Activated CD4-positive, alpha-beta T cell treated with anti-CD3 and anti-CD28 coated beads, Interleukin-2, amount 50 U/mL, for 48 hours (primary cell): ENCODE measurements at regions not wholly inside any gene's neighbourhood (a gene's known extent, or its start where the extent isn't known, plus 50 kb on each side); places are given as distances from the start of the nearest gene placed in this dataset.

Experiments used
- DNase-seq, 2 experiments: peaks; one replicate each; pipeline ENCODE4 v3.0.0-alpha.2; 2020

GRCh38 chr15:69530991-69531664, 78.5 kb downstream of the RPLP1 start:
- DNase-seq, result no peak

GRCh38 chr15:69531665-69532027, 79.0 kb downstream of the RPLP1 start:
- DNase-seq, result no peak

- no peak for DNase-seq
These were observed 79.4 kb downstream of the RPLP1 start for GRCh38 chr15:69532066-69532465.

GRCh38 chr15:69532856-69533255, 80.2 kb downstream of the RPLP1 start:
- no peak for DNase-seq

- no peak for DNase-seq
These were observed 80.9 kb downstream of the RPLP1 start for GRCh38 chr15:69533522-69533921.

GRCh38 chr15:69535101-69535638, 82.6 kb downstream of the RPLP1 start:
- DNase-seq, result no peak

- DNase-seq, result no peak
These were observed 83.4 kb downstream of the RPLP1 start for GRCh38 chr15:69535998-69536397.

- no peak for DNase-seq
These were observed 84.3 kb downstream of the RPLP1 start for GRCh38 chr15:69536726-69537512.

- DNase-seq, result no peak
These were observed 85.3 kb downstream of the RPLP1 start for GRCh38 chr15:69537901-69538300.

- no peak for DNase-seq
These were observed 85.8 kb downstream of the RPLP1 start for GRCh38 chr15:69538379-69538778.

GRCh38 chr15:69539345-69539744, 86.7 kb downstream of the RPLP1 start:
- no peak for DNase-seq

- DNase-seq, result no peak
These were observed 88.0 kb downstream of the RPLP1 start for GRCh38 chr15:69540622-69541021.

- no peak for DNase-seq
These were observed 89.4 kb downstream of the RPLP1 start for GRCh38 chr15:69542028-69542427.

- no peak for DNase-seq
These were observed 91.2 kb downstream of the RPLP1 start for GRCh38 chr15:69543681-69544364.

GRCh38 chr15:69544365-69545113, 91.9 kb downstream of the RPLP1 start:
- no peak for DNase-seq

- DNase-seq, result no peak
These were observed 93.6 kb downstream of the RPLP1 start for GRCh38 chr15:69546182-69546581.

GRCh38 chr15:69548395-69549180, 96.0 kb downstream of the RPLP1 start:
- no peak for DNase-seq

GRCh38 chr15:69551391-69552056, 98.9 kb downstream of the RPLP1 start:
- no peak for DNase-seq

GRCh38 chr15:69552057-69552815, 99.6 kb downstream of the RPLP1 start:
- no peak for DNase-seq

GRCh38 chr15:69553686-69554085, 101.1 kb downstream of the RPLP1 start:
- DNase-seq, result no peak
